ENCODE measurements at regions not wholly inside any gene's neighbourhood (a gene's known extent, or its start where the extent isn't known, plus 50 kb on each side); places are given as distances from the start of the nearest gene placed in this dataset.
"Not testable (repeated sequence)": the region's sequence is repeated elsewhere in the genome, so short reads cannot be mapped to it uniquely, and the experiment has no call there.

DNA sequence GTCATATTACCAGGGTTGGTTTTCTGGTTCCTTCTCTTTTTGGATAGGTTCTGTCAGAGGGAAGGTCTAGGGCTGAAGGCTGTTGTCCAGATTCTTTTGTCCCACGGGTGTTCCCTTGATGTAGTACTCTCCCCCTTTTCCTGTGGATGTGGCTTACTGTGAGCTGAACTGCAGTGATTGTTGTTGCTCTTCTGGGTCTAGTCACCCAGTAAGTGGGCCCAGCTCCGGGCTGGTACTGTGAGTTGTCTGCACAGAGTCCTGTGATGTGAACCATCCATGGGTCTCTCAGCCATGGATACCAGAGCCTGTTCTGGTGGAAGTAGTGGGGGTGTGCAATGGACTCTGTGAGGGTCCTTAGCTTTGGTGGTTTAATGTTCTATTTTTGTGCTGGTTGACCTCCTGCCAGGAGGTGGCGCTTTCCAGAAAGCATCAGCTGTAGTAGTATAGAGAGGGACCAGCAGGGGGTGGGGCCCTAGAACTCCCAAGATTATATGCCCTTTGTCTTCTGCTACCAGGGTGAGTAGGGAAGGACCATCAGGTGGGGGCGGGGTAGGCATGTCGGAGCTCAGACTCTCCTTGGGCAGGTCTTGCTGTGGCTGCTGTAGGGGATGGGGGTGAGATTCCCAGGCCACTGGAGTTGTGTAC lies 99.4 kb upstream of the CHST15 start:
- DNase-seq (ENCODE audit: low read depth); in situ Hi-C loops (cut with HindIII; ENCODE audit: low pct_unique_long_range_greater_than_20kb, low sequenced_read_pairs): not testable (repeated sequence)

DNA sequence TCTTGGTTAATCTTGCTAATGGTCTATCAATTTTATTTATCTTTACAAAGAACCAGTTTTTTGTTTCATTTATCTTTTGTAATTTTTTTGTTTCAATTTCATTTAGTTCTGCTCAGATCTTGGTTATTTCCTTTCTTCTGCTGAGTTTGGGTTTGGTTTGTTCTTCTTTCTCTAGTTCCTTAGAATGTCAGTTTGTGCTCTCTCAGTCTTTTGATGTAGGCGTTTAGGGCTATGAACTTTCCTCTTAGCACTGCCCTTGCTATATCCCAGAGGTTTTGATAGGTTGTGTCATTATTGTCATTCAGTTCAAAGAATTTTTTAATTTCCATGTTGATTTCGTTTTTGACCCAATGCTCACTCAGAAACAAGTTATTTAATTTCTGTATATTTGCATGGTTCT lies 97.1 kb upstream of the CHST15 start:
- DNase-seq (ENCODE audit: low read depth); in situ Hi-C loops (cut with HindIII; ENCODE audit: low pct_unique_long_range_greater_than_20kb, low sequenced_read_pairs): not testable (repeated sequence)

- DNase-seq (ENCODE audit: low read depth): no peak
- in situ Hi-C loops (cut with HindIII; ENCODE audit: low pct_unique_long_range_greater_than_20kb, low sequenced_read_pairs): no loop called here
Measured at GRCh38 chr10:124186956-124187355, 93.6 kb upstream of the CHST15 start.

DNA sequence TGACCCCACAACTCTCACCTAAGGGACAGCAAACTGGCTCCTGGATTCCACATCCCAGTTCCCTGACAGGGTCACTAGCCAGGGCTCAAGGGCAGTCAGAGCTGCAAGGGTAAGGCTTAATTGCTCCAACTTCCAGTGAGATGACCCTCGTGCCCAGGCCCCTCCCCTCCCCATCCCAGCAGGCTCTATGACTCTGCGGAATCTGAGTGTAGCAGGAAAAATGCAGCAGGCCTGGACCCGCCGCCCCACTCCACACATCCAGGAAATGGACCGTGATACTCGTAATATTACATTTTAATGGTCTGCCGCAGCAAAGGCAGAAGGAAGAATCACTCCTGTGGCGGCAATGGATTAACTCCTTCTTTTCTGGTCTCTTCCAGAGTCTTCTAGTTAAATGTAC lies 91.7 kb upstream of the CHST15 start:
- DNase-seq (ENCODE audit: low read depth): no peak
- in situ Hi-C loops (cut with HindIII; ENCODE audit: low pct_unique_long_range_greater_than_20kb, low sequenced_read_pairs): no loop called here

GRCh38 chr10:124184208-124184830 lies 90.9 kb upstream of the CHST15 start:
- in situ Hi-C loops (cut with HindIII; ENCODE audit: low pct_unique_long_range_greater_than_20kb, low sequenced_read_pairs): no loop called here
- no peak for DNase-seq (ENCODE audit: low read depth)

GRCh38 chr10:124183617-124184016 lies 90.2 kb upstream of the CHST15 start:
- in situ Hi-C loops (cut with HindIII; ENCODE audit: low pct_unique_long_range_greater_than_20kb, low sequenced_read_pairs): no loop called here
- no peak for DNase-seq (ENCODE audit: low read depth)

DNA sequence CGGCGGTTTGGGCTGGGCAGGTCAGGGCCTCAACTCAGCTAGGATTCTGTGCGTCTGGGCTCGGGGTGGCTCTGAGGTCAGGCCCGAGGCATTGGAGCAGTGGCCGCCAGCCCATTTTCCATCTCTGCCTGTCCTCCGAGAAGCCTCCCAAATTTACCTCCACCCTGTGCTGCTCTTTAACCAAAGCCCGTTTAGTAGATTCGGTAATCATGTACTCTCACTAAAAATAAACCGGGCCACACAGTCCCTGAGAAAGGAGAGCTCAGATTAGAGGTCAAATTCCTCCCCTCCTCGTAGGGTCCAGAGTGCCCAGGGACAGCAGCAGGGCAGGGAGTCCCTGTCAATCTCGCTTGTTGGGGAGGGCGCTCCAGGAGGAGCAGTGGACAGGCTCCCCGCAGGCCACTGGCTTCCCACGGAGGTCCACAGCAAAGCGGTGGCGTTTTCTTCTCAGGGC lies 88.7 kb upstream of the CHST15 start:
- DNase-seq (ENCODE audit: low read depth): no peak
- in situ Hi-C loops (cut with HindIII; ENCODE audit: low pct_unique_long_range_greater_than_20kb, low sequenced_read_pairs): no loop called here

- in situ Hi-C loops (cut with HindIII; ENCODE audit: low pct_unique_long_range_greater_than_20kb, low sequenced_read_pairs): no loop called here
- no peak for DNase-seq (ENCODE audit: low read depth)
Measured at GRCh38 chr10:124181656-124182055, 88.3 kb upstream of the CHST15 start.

- DNase-seq (ENCODE audit: low read depth): peak; percentile 43
- in situ Hi-C loops (cut with HindIII; ENCODE audit: low pct_unique_long_range_greater_than_20kb, low sequenced_read_pairs): no loop called here
Measured at GRCh38 chr10:124180947-124181549, 87.7 kb upstream of the CHST15 start.

- in situ Hi-C loops (cut with HindIII; ENCODE audit: low pct_unique_long_range_greater_than_20kb, low sequenced_read_pairs): no loop called here
- no peak for DNase-seq (ENCODE audit: low read depth)
Measured at GRCh38 chr10:124180044-124180745, 86.8 kb upstream of the CHST15 start.

- no peak for DNase-seq (ENCODE audit: low read depth)
- in situ Hi-C loops (cut with HindIII; ENCODE audit: low pct_unique_long_range_greater_than_20kb, low sequenced_read_pairs): no loop called here
Measured at GRCh38 chr10:124179308-124180043, 86.1 kb upstream of the CHST15 start.

DNA sequence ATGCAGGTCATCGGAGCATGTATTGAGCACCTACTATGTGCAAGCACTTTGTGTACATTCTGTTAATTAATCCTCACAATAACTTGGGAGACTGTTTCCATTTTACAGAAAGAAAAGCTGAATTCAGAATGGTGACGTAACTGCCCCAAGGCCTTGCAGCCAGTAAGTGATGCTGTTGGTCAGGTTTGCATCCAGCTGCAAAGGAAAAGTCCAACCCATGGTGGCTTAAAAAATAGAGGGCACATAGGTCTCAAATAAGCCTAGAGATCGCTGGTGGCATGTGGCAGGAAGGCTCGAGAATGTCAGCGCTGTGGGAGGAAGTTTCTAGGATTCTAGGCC lies 83.8 kb upstream of the CHST15 start:
- no peak for DNase-seq (ENCODE audit: low read depth)
- in situ Hi-C loops (cut with HindIII; ENCODE audit: low pct_unique_long_range_greater_than_20kb, low sequenced_read_pairs): no loop called here

GRCh38 chr10:124176349-124177179 lies 83.2 kb upstream of the CHST15 start:
- in situ Hi-C loops (cut with HindIII; ENCODE audit: low pct_unique_long_range_greater_than_20kb, low sequenced_read_pairs): no loop called here
- DNase-seq (ENCODE audit: low read depth): no peak

GRCh38 chr10:124175701-124176348 lies 82.4 kb upstream of the CHST15 start:
- in situ Hi-C loops (cut with HindIII; ENCODE audit: low pct_unique_long_range_greater_than_20kb, low sequenced_read_pairs): no loop called here
- no peak for DNase-seq (ENCODE audit: low read depth)

GRCh38 chr10:124174673-124175645 lies 81.6 kb upstream of the CHST15 start:
- in situ Hi-C loops (cut with HindIII; ENCODE audit: low pct_unique_long_range_greater_than_20kb, low sequenced_read_pairs): no loop called here
- no peak for DNase-seq (ENCODE audit: low read depth)

- in situ Hi-C loops (cut with HindIII; ENCODE audit: low pct_unique_long_range_greater_than_20kb, low sequenced_read_pairs): no loop called here
- no peak for DNase-seq (ENCODE audit: low read depth)
Measured at GRCh38 chr10:124174071-124174566, 80.7 kb upstream of the CHST15 start.
